ENCODE measurements at regions not wholly inside any gene's neighbourhood (a gene's known extent, or its start where the extent isn't known, plus 50 kb on each side); places are given as distances from the start of the nearest gene placed in this dataset.

- Histone ChIP-seq H3K4me2 (ENCODE audit: insufficient read depth, low read length) (no peak overlapping the region), H3K9me1 (replicated peaks; ENCODE audit: control insufficient read depth, extremely low read depth, insufficient read depth, low read length) (no peaks in the 10 kb centered on the region), H2AFZ (ENCODE audit: low read depth, low read length) (no peak overlapping the region), H3K36me3 (ENCODE audit: control insufficient read depth in 2 of 2, extremely low read depth in 1 of 2, insufficient read depth in 2 of 2, low read length in 2 of 2) (no peaks in the 10 kb centered on the region), H3K4me1 (ENCODE audit: control insufficient read depth, extremely low read depth, insufficient read depth, low read length) (no peaks in the 10 kb centered on the region), H3K9me3 (replicated peaks; ENCODE audit: control insufficient read depth, insufficient read depth, low read length) (no peaks in the 10 kb centered on the region), H3K27me3 (ENCODE audit: control insufficient read depth in 2 of 2, insufficient read depth in 2 of 2, low read length in 2 of 2) (no peaks in the 10 kb centered on the region), H3K9ac (replicated peaks; ENCODE audit: extremely low read depth, insufficient read depth, low read length) (no peak overlapping the region), H4K20me1 (replicated peaks; ENCODE audit: control insufficient read depth, extremely low read depth, insufficient read depth, low read length) (no peaks in the 10 kb centered on the region), H3K79me2 (ENCODE audit: control insufficient read depth, insufficient read depth, low read length) (no peaks in the 10 kb centered on the region), H3K27ac (ENCODE audit: insufficient read depth, low read depth, low read length) (no peak overlapping the region), H3K4me3 (replicated peaks in 1 of 3; ENCODE audit: insufficient read depth in 1 of 3, low read depth in 1 of 3, low read length in 3 of 3) (no peak overlapping the region)
- ChIA-PET POLR2A (no interaction called here), CTCF (no interaction called here)
- FAIRE-seq (no peak), DNase-seq (ENCODE audit: low read depth, low spot score) (no peak)
- no peak for TF ChIP-seq POLR2A (IDR thresholded peaks at IDR 0.05; ENCODE audit: low read depth, low read length)
- no peak for TF ChIP-seq MAX (IDR thresholded peaks at IDR 0.05; ENCODE audit: insufficient read depth, insufficient read length)
- TF ChIP-seq GATA2 (IDR thresholded peaks at IDR 0.05; ENCODE audit: insufficient read depth, insufficient read length, low read depth, low read length): no peak
- intact Hi-C loops (cut with micrococcal nuclease) (no loop called here), dilution Hi-C loops (cut with MboI; ENCODE audit: extremely low pct_ligation_motif_present, low sequenced_read_pairs) (no loop called here)
- no TSS peak for BruUV-seq (replicated peaks)
These were observed 441.6 kb downstream of the DTHD1 start for GRCh38 chr4:36722986-36723385.

GRCh38 chr4:36734334-36734733 lies 452.9 kb downstream of the DTHD1 start:
- ChIA-PET CTCF (no interaction called here), POLR2A (no interaction called here)
- no peaks in the 10 kb centered on the region for H3K4me1 ChIP-seq (ENCODE audit: control insufficient read depth, extremely low read depth, insufficient read depth, low read length)
- H4K20me1 ChIP-seq (replicated peaks; ENCODE audit: control insufficient read depth, extremely low read depth, insufficient read depth, low read length): no peaks in the 10 kb centered on the region
- no peak for FAIRE-seq
- dilution Hi-C loops (cut with MboI; ENCODE audit: extremely low pct_ligation_motif_present, low sequenced_read_pairs): no loop called here
- intact Hi-C loops (cut with micrococcal nuclease): no loop called here
- H3K79me2 ChIP-seq (ENCODE audit: control insufficient read depth, insufficient read depth, low read length): no peaks in the 10 kb centered on the region
- H3K9me1 ChIP-seq (replicated peaks; ENCODE audit: control insufficient read depth, extremely low read depth, insufficient read depth, low read length): no peaks in the 10 kb centered on the region
- H2AFZ ChIP-seq (ENCODE audit: low read depth, low read length): no peak overlapping the region
- no peak overlapping the region for H3K9ac ChIP-seq (replicated peaks; ENCODE audit: extremely low read depth, insufficient read depth, low read length)
- BruUV-seq (replicated peaks): no TSS peak
- no peaks in the 10 kb centered on the region for H3K9me3 ChIP-seq (replicated peaks; ENCODE audit: control insufficient read depth, insufficient read depth, low read length)
- no peaks in the 10 kb centered on the region for H3K36me3 ChIP-seq (ENCODE audit: control insufficient read depth in 2 of 2, extremely low read depth in 1 of 2, insufficient read depth in 2 of 2, low read length in 2 of 2)
- no peaks in the 10 kb centered on the region for H3K27me3 ChIP-seq (ENCODE audit: control insufficient read depth in 2 of 2, insufficient read depth in 2 of 2, low read length in 2 of 2)
- no peak for TF ChIP-seq FOS (IDR thresholded peaks at IDR 0.05; ENCODE audit: borderline replicate concordance, insufficient read depth, low read length)
- no peak overlapping the region for H3K27ac ChIP-seq (ENCODE audit: insufficient read depth, low read depth, low read length)
- DNase-seq (ENCODE audit: low read depth, low spot score): no peak
- H3K4me3 ChIP-seq (replicated peaks in 1 of 3; ENCODE audit: insufficient read depth in 1 of 3, low read depth in 1 of 3, low read length in 3 of 3): no peak overlapping the region
- H3K4me2 ChIP-seq (ENCODE audit: insufficient read depth, low read length): no peak overlapping the region
